Thoracic aorta (tissue), 2 donors: ENCODE measurements at regions not wholly inside any gene's neighbourhood (a gene's known extent, or its start where the extent isn't known, plus 50 kb on each side); places are given as distances from the start of the nearest gene placed in this dataset.

Experiments
- ATAC-seq: fragments of 150-250 bp; one replicate; pipeline ENCODE4 v1.8.0; 2017; ENCODE audit warnings: low read depth; ENCODE audit not compliant: insufficient number of reproducible peaks, low FRiP score
- DNase-seq: peaks from one replicate; pipeline ENCODE4 v3.0.0-alpha.2; 2020; ENCODE audit warnings: low spot score
- H3K27ac ChIP-seq, 2 donors: fragments of 200-600 bp; sonication (generic); 1 replicate in 1 of 2; 2 replicates in 1 of 2; pipeline ENCODE4 v1.5.1; 2016; ENCODE audit warnings: mild to moderate bottlenecking in 2 of 2, moderate library complexity in 2 of 2
- H3K27me3 ChIP-seq: fragments of 200-600 bp; sonication (generic); replicated peaks from 2 replicates; pipeline ENCODE4 v1.6.0; 2016; ENCODE audit warnings: mild to moderate bottlenecking; ENCODE audit not compliant: insufficient read depth
- H3K36me3 ChIP-seq: fragments of 200-600 bp; sonication (generic); one replicate; pipeline ENCODE4 v1.5.1; 2016
- H3K4me1 ChIP-seq, 2 donors: fragments of 200-600 bp; sonication (generic); 1 replicate in 1 of 2; 2 replicates in 1 of 2; pipeline versions ENCODE4 v1.5.1 to v1.6.0; 2016; ENCODE audit warnings: low read depth in 2 of 2, mild to moderate bottlenecking in 1 of 2; ENCODE audit not compliant: control insufficient read depth in 1 of 2
- H3K4me3 ChIP-seq: fragments of 200-600 bp; sonication (generic); 2 replicates; pipeline ENCODE4 v1.5.1; 2016; ENCODE audit warnings: mild to moderate bottlenecking
- H3K9me3 ChIP-seq: fragments of 200-600 bp; sonication (generic); 2 replicates; pipeline ENCODE4 v1.5.1; 2016
- TF ChIP-seq, protein P1 (sequence below): fragments of 200-600 bp; sonication (generic); IDR thresholded peaks from one replicate; pipeline ENCODE4 v1.5.1; 2019; ENCODE audit warnings: antibody characterized with exemption

DNA sequence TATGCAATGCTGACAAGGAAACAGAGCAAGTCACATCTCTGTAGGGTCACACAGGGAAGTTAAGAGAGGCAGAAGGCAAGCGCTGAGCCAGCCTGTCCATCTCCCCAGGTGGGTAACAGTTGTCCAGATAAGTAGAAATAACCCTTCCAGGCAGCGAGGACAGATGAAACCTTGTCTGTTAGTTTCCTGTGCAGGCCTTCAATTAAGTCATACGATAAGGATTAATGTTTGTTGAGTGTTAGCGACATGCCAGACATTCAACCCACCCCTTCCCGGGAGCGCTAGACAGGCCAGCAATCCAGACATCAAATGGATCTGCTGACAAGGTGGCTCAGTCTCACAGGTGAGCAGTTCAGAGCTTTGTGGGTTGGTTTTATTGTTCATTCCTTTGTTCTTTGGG, 221.5 kb upstream of the FMN2 start:
- Histone ChIP-seq H3K27ac (no peak overlapping the region), H3K9me3 (no peaks in the 10 kb centered on the region), H3K27me3 (no peaks in the 10 kb centered on the region), H3K4me3 (no peak overlapping the region), H3K36me3 (no peaks in the 10 kb centered on the region), H3K4me1 (no peaks in the 10 kb centered on the region)
- TF ChIP-seq, protein P1, sequence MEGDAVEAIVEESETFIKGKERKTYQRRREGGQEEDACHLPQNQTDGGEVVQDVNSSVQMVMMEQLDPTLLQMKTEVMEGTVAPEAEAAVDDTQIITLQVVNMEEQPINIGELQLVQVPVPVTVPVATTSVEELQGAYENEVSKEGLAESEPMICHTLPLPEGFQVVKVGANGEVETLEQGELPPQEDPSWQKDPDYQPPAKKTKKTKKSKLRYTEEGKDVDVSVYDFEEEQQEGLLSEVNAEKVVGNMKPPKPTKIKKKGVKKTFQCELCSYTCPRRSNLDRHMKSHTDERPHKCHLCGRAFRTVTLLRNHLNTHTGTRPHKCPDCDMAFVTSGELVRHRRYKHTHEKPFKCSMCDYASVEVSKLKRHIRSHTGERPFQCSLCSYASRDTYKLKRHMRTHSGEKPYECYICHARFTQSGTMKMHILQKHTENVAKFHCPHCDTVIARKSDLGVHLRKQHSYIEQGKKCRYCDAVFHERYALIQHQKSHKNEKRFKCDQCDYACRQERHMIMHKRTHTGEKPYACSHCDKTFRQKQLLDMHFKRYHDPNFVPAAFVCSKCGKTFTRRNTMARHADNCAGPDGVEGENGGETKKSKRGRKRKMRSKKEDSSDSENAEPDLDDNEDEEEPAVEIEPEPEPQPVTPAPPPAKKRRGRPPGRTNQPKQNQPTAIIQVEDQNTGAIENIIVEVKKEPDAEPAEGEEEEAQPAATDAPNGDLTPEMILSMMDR: no peak
- DNase-seq (no peak), ATAC-seq (no peak)

DNA sequence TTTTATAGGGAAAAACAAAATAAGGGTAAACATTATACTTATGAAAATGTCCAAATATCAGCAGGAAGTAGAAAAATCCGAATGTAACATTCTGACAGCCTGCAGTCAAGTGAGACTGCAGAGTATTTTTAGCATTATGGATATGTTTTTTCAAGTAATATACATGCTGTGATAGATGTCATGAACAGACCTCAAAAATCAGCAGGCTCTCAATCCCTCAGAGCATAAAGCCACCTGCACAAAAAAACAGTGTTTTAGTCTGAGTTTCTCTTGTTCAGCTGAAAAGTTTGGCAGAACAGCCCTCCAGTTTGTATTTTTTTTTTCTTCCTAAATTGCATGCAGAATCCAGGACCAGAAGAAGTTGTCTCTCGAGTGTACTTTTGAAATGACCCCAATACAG, 219.1 kb upstream of the FMN2 start:
- TF ChIP-seq, protein P1: no peak
- H3K9me3 ChIP-seq: no peaks in the 10 kb centered on the region
- DNase-seq: no peak
- H3K4me1 ChIP-seq: no peaks in the 10 kb centered on the region
- H3K27ac ChIP-seq: no peak overlapping the region
- no peaks in the 10 kb centered on the region for H3K27me3 ChIP-seq
- no peak for ATAC-seq
- no peaks in the 10 kb centered on the region for H3K36me3 ChIP-seq
- H3K4me3 ChIP-seq: no peak overlapping the region

- Histone ChIP-seq H3K27me3 (no peaks in the 10 kb centered on the region), H3K9me3 (no peaks in the 10 kb centered on the region), H3K4me1 (no peaks in the 10 kb centered on the region), H3K27ac (no peak overlapping the region), H3K4me3 (no peak overlapping the region), H3K36me3 (no peaks in the 10 kb centered on the region)
- ATAC-seq (no peak), DNase-seq (no peak)
- TF ChIP-seq, protein P1: no peak
Measured at GRCh38 chr1:239874831-239875230, 216.9 kb upstream of the FMN2 start.

DNA sequence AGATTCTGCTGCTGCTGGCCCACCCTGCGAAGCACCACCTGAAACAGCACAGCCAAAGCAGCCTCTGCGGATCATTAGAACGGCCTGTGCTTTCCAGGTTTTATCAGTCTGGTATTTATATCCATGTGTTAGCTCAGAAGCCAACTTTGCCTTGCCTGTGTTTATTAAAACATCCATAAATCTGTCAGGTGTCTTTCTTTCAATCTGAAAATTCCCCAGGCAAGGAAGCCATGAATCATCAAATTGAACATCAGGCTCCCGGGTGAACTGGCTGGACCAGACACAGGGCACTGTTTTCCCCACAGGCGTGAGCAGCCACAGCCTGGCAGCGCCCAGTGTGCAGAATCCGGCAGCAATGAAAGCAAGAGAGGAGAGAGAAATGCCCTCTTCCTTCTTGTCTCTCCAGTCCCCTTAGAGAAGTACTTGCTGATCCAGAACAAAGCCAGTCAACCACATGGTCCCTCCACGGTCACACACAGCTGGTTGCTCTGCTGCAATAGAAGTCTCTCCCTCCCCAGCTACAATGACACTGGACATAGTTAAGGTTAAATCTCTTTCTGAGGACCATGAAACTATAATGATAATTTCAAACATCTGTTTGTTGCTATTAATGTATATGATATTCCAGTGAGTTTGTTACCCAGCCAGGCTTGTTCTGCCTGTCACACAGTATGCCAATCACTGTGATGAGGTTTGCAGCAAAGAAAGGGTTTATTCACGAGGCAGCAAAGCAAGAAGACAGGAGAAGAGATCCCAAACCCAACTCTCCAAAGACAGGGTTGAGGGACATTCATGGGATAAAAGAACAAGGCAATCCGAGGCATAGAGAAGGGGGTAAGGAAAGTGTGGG, 212.1 kb upstream of the FMN2 start:
- Histone ChIP-seq H3K27ac (no peak overlapping the region), H3K4me3 (no peak overlapping the region)
- ATAC-seq: no peak

GRCh38 chr1:239882967-239883366, 208.7 kb upstream of the FMN2 start:
- Histone ChIP-seq H3K27me3 (no peaks in the 10 kb centered on the region), H3K27ac (no peak overlapping the region), H3K9me3 (no peaks in the 10 kb centered on the region), H3K4me1 (no peaks in the 10 kb centered on the region), H3K4me3 (no peak overlapping the region), H3K36me3 (no peaks in the 10 kb centered on the region)
- TF ChIP-seq, protein P1: no peak
- ATAC-seq (no peak), DNase-seq (no peak)

More for the DNA sequence above, 212.1 kb upstream of the FMN2 start:
- H3K9me3 ChIP-seq: no peaks in the 10 kb centered on the region
- no peaks in the 10 kb centered on the region for H3K4me1 ChIP-seq
- H3K36me3 ChIP-seq: no peaks in the 10 kb centered on the region
- TF ChIP-seq, protein P1: no peak
- no peaks in the 10 kb centered on the region for H3K27me3 ChIP-seq
- no peak for DNase-seq
